GM19043 (cell line): ENCODE measurements at regions not wholly inside any gene's neighbourhood (a gene's known extent, or its start where the extent isn't known, plus 50 kb on each side); places are given as distances from the start of the nearest gene placed in this dataset.
A peak's percentile ranks its signal among the peaks of the same experiment; 100 is the strongest.

ENCODE experiments used
- ATAC-seq: cut with Tn5 transposase; IDR thresholded peaks from one replicate; pipeline ENCODE4 v1.9.1; 2021; ENCODE audit warnings: low read depth; ENCODE audit not compliant: unreplicated experiment

GRCh38 chr12:107485731-107486130, 199.9 kb upstream of the PWP1 start:
- ATAC-seq: no peak

- no peak for ATAC-seq
Measured at GRCh38 chr12:107486140-107486892, 199.3 kb upstream of the PWP1 start.

- ATAC-seq: no peak
Measured at GRCh38 chr12:107487011-107487680, 198.5 kb upstream of the PWP1 start.

- no peak for ATAC-seq
Measured at GRCh38 chr12:107488666-107489065, 196.9 kb upstream of the PWP1 start.

- peak; percentile 48 for ATAC-seq
Measured at GRCh38 chr12:107490010-107490409, 195.6 kb upstream of the PWP1 start.

GRCh38 chr12:107491856-107492255, 193.7 kb upstream of the PWP1 start:
- ATAC-seq: no peak

- no peak for ATAC-seq
Measured at GRCh38 chr12:107492393-107493134, 193.0 kb upstream of the PWP1 start.

GRCh38 chr12:107493135-107493494, 192.5 kb upstream of the PWP1 start:
- no peak for ATAC-seq

- no peak for ATAC-seq
Measured at GRCh38 chr12:107493666-107494065, 191.9 kb upstream of the PWP1 start.

- ATAC-seq: no peak
Measured at GRCh38 chr12:107494331-107494730, 191.3 kb upstream of the PWP1 start.

- ATAC-seq: no peak
Measured at GRCh38 chr12:107495604-107496003, 190.0 kb upstream of the PWP1 start.

- no peak for ATAC-seq
Measured at GRCh38 chr12:107497231-107497630, 188.4 kb upstream of the PWP1 start.

GRCh38 chr12:107500307-107500706, 185.3 kb upstream of the PWP1 start:
- ATAC-seq: no peak

- ATAC-seq: no peak
Measured at GRCh38 chr12:107501681-107502080, 183.9 kb upstream of the PWP1 start.

- no peak for ATAC-seq
Measured at GRCh38 chr12:107503129-107503855, 182.3 kb upstream of the PWP1 start.

- no peak for ATAC-seq
Measured at GRCh38 chr12:107503887-107504885, 181.4 kb upstream of the PWP1 start.

GRCh38 chr12:107509421-107509820, 176.2 kb upstream of the PWP1 start:
- no peak for ATAC-seq

- no peak for ATAC-seq
Measured at GRCh38 chr12:107510211-107510610, 175.4 kb upstream of the PWP1 start.

GRCh38 chr12:107511292-107511691, 174.3 kb upstream of the PWP1 start:
- ATAC-seq: no peak

GRCh38 chr12:107512391-107512790, 173.2 kb upstream of the PWP1 start:
- ATAC-seq: no peak
